NCI-H748 (cell line): ENCODE measurements at regions not wholly inside any gene's neighbourhood (a gene's known extent, or its start where the extent isn't known, plus 50 kb on each side); places are given as distances from the start of the nearest gene placed in this dataset.
"Not testable (repeated sequence)": the region's sequence is repeated elsewhere in the genome, so short reads cannot be mapped to it uniquely, and the experiment has no call there.

Experiments used
- DNase-seq: peaks from one replicate; lab custom pipeline; 2025; ENCODE audit not compliant: unreplicated experiment; lab: John Stamatoyannopoulos, UW

- no peak for DNase-seq
Measured at GRCh38 chr1:209143916-209144315, 439.6 kb upstream of the CAMK1G start.

- no peak for DNase-seq
Measured at GRCh38 chr1:209150114-209150513, 433.4 kb upstream of the CAMK1G start.

- no peak for DNase-seq
Measured at GRCh38 chr1:209153411-209153810, 430.1 kb upstream of the CAMK1G start.

- no peak for DNase-seq
Measured at GRCh38 chr1:209154912-209155311, 428.6 kb upstream of the CAMK1G start.

GRCh38 chr1:209155546-209155945, 428.0 kb upstream of the CAMK1G start:
- no peak for DNase-seq

GRCh38 chr1:209156991-209157390, 426.5 kb upstream of the CAMK1G start:
- DNase-seq: no peak

- DNase-seq: no peak
Measured at GRCh38 chr1:209157546-209158249, 425.8 kb upstream of the CAMK1G start.

- DNase-seq: no peak
Measured at GRCh38 chr1:209158851-209159250, 424.7 kb upstream of the CAMK1G start.

- peak; percentile 4 for DNase-seq
Measured at GRCh38 chr1:209160230-209160629, 423.3 kb upstream of the CAMK1G start.

- no peak for DNase-seq
Measured at GRCh38 chr1:209162651-209163050, 420.9 kb upstream of the CAMK1G start.

GRCh38 chr1:209168204-209168603, 415.3 kb upstream of the CAMK1G start:
- no peak for DNase-seq

- no peak for DNase-seq
Measured at GRCh38 chr1:209171151-209171550, 412.4 kb upstream of the CAMK1G start.

- DNase-seq: no peak
Measured at GRCh38 chr1:209172286-209172685, 411.2 kb upstream of the CAMK1G start.

- DNase-seq: not testable (repeated sequence)
Measured at GRCh38 chr1:209172792-209173542, 410.5 kb upstream of the CAMK1G start.

GRCh38 chr1:209173796-209174195, 409.7 kb upstream of the CAMK1G start:
- not testable (repeated sequence) for DNase-seq

- DNase-seq: no peak
Measured at GRCh38 chr1:209176866-209177430, 406.6 kb upstream of the CAMK1G start.

- DNase-seq: no peak
Measured at GRCh38 chr1:209183195-209183594, 400.3 kb upstream of the CAMK1G start.

- DNase-seq: no peak
Measured at GRCh38 chr1:209187589-209187988, 395.9 kb upstream of the CAMK1G start.

GRCh38 chr1:209190591-209191261, 392.8 kb upstream of the CAMK1G start:
- DNase-seq: peak; percentile 70

- DNase-seq: no peak
Measured at GRCh38 chr1:209191262-209191634, 392.3 kb upstream of the CAMK1G start.

- no peak for DNase-seq
Measured at GRCh38 chr1:209196140-209196539, 387.4 kb upstream of the CAMK1G start.
